WI38 (cell line): ENCODE measurements at regions not wholly inside any gene's neighbourhood (a gene's known extent, or its start where the extent isn't known, plus 50 kb on each side); places are given as distances from the start of the nearest gene placed in this dataset.

Source experiments
- H3K4me3 ChIP-seq: 2 replicates; pipeline ENCODE4 v1.5.1; 2011; ENCODE audit warnings: low read depth, mild to moderate bottlenecking, control low read depth, low read length
- CTCF ChIP-seq: IDR thresholded peaks from 2 replicates; pipeline ENCODE4 v1.5.1; 2012; ENCODE audit warnings: low read depth, mild to moderate bottlenecking, control low read depth, low read length

- no peak for TF ChIP-seq CTCF
- no peak overlapping the region for H3K4me3 ChIP-seq
These were observed 1101.2 kb downstream of the TSN start for GRCh38 chr2:122856696-122857095.

GRCh38 chr2:122858075-122858702, 1102.7 kb downstream of the TSN start:
- no peak overlapping the region for H3K4me3 ChIP-seq

GRCh38 chr2:122858813-122859212, 1103.4 kb downstream of the TSN start:
- no peak overlapping the region for H3K4me3 ChIP-seq
- TF ChIP-seq CTCF: no peak

More at GRCh38 chr2:122858075-122858702, 1102.7 kb downstream of the TSN start:
- no peak for TF ChIP-seq CTCF

GRCh38 chr2:122859260-122859659, 1103.8 kb downstream of the TSN start:
- no peak for TF ChIP-seq CTCF

GRCh38 chr2:122863532-122863931, 1108.1 kb downstream of the TSN start:
- no peak overlapping the region for H3K4me3 ChIP-seq

More at GRCh38 chr2:122859260-122859659, 1103.8 kb downstream of the TSN start:
- no peak overlapping the region for H3K4me3 ChIP-seq

GRCh38 chr2:122864728-122865127, 1109.3 kb downstream of the TSN start:
- no peak for TF ChIP-seq CTCF
- no peak overlapping the region for H3K4me3 ChIP-seq

More at GRCh38 chr2:122863532-122863931, 1108.1 kb downstream of the TSN start:
- no peak for TF ChIP-seq CTCF

GRCh38 chr2:122866095-122866494, 1110.6 kb downstream of the TSN start:
- H3K4me3 ChIP-seq: no peak overlapping the region
- TF ChIP-seq CTCF: no peak
